Endometrium (tissue), 2 donors: ENCODE measurements at regions not wholly inside any gene's neighbourhood (a gene's known extent, or its start where the extent isn't known, plus 50 kb on each side); places are given as distances from the start of the nearest gene placed in this dataset.
"Not testable (repeated sequence)": the region's sequence is repeated elsewhere in the genome, so short reads cannot be mapped to it uniquely, and the experiment has no call there.

Experiments used
- FAIRE-seq: peaks from 2 replicates; lab custom pipeline; 2012; peaks lifted over from hg19 to GRCh38; lab: Jason Lieb, UNC
- donor health status: control.
- donor health status: control.

DNA sequence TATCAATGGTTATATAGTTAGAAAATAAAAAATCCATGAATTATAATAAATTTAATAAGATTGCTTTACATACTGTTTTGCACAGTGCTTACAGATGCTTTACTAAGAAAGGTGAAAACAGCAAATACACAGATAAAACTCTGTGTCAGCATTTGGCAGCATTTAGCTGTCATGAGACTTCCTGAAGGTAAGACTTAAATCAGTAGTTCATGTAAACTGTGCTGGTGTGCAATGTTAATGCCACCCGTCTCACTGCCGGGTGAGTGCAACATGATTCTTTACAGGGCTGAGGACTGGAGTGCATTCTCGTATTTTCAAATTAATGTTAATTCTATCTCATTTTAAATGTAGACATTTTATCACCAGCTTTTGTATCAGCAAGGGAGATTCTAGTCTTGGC, 326.2 kb upstream of the POT1 start:
- no peak for FAIRE-seq

DNA sequence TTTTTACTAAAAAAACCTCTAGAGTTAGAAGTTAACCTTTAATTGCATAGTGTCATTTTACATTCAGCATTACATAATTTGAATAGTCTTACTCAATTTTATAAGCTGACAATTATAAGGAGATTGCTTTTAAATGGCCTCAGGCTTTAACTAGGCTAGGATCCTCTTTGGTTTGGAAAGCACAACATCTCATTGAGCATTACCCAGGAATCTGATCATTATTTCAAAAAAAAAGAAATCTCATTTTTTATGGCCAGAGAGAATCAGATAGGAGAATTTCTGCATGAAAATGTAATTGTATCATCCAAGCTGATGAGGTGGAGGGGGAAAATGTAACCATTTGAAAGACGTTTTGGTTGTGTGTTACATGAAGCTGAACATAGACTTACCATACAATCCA, 324.9 kb upstream of the POT1 start:
- FAIRE-seq = no peak

DNA sequence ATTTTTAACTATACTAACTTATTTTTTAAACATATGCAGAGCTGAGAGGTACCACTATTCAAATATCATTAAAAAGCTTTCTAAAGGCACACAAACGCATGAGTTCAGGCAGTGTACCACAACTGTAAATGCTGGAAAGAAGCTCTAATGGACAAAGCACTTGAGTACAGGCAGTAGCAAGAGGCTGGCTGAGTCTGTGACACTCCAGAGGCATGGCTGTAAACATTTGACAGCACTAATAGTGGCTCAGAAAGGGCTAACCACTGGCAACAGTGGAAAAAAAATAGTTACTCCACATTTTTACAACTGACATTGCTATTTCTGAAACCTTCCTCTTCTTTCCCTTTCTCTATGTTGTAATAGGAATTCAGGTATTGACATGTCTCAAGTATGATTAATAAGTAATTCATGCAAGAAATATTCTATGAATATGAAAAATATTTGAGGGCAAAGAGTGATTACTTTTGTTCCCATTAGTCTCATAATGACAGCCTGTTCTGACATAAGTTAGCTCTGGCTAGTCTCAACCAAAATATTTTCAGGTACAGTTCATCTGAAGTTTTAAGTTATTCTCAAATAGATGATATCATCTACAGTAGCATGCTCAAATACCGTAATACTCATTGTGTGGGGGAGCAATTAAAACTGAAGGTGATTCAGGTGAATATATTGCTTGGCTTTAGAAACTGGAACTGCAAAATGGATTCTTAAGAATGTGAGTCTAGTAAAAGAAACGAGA, 324.0 kb upstream of the POT1 start:
- FAIRE-seq = no peak

DNA sequence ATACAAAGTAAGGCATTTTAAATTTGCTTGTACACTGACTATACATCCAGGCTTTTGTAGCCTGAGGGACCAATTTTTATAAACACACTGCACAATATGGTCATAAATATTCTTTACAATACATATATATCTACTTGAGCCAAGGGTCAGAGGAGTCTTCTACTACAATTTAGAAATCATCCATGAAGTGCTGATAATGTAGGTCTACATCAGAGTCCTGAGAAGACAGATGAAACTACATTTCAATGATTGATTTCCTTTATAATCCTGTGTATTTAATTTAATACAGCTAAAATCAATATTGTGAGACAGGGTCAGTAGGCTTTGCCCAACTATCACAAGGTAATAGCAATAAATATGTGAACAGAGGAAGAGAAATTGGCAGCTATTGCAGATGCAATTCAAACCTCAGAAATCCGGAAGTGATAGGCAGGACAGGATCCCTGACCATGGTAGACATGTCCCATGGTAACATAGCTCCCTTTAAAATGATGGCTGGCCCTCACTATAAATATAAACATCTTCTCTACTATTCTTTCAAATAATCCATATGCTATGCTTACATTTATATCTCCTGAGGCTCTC, 318.0 kb upstream of the POT1 start:
- no peak for FAIRE-seq

DNA sequence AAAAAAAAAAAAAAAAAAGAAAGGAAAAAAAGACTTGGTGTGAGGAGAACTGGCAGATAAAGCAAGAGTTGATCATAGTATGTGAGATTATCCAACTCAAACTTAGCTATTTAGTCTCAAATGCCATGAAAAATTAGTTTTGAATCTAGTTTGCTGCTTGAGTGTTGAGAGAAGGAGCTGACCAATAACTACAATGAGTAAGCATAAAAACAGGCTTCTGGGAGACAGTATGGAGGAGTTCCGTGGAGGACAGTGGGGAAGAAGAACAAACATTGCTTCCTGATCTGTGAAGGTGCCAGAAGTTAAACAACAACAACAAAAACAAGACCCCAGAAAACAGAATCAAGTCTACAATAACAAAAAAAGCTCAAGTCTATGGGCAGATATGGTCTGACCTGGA, 317.1 kb upstream of the POT1 start:
- no peak for FAIRE-seq

DNA sequence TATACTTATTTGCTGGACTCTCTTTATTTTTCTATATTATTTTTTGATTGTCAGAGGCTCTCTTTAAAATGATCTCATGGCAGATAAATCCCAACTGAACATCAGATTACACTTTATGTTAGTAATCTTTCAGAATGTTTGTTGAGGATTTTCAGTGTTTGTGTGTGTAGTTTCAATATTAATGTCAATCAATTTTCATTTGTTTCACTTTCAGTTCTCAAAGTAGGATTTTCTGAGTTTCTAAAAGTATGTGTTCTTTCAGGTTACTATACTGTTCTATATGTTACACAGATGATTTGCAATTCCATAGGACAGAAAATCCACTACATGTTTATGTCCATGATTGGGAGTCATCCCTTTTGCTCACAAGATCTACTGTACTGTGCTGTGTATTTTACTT, 311.9 kb upstream of the POT1 start:
- FAIRE-seq = no peak

DNA sequence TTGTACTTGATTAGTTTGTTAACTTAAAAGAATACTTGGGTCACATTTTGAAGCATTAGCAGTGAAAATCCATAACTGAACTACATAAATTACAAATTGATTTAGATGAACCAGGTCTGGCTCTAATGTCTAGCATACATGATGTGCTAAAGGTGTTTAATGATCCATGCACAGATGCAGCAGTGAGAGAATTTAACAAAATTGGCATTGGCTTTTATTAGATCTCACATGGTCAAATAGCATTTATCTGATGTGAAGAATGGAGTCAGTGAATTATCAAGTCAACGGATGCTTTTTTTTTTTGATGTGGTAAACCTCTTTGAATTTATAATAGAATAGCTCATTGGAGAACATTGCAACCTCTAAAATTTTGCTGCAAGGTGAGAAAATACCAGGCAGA, 293.0 kb upstream of the POT1 start:
- no peak for FAIRE-seq

DNA sequence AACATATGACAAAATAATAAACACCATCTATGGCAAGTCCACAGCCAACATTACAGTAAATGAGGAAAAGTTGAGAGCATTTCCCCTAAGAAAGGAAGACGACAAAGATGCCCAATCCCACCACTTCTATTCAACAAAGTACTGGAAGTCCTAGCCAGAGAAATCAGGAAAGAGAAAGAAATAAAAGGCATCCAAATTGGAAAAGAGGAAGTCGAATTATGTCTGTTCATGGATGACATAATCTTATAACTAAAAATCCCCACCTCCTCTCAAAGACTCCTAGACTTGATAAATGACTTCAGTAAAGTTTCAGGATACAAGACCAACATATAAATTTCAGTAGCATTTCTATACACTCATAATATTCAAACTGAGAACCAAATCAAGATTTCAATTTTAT, 288.5 kb upstream of the POT1 start:
- no peak for FAIRE-seq

DNA sequence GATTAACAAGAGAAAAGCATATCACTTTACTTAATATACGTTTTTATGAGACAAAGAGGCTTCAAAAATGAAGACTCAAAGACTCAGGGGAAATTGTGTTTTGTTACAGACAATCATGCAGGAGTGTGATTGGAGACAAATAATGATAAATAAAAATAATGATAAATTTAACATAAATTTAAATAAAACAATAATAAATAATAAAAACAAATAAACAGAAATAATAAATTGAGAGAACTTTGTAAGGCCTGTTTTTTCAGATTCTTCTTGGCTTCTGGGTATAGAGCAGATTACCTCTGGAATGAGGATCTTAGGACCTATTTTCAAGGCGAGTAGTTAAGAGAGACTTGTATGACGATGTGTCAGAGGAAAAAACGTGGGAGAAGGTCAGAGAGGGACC, 271.4 kb upstream of the POT1 start:
- no peak for FAIRE-seq

DNA sequence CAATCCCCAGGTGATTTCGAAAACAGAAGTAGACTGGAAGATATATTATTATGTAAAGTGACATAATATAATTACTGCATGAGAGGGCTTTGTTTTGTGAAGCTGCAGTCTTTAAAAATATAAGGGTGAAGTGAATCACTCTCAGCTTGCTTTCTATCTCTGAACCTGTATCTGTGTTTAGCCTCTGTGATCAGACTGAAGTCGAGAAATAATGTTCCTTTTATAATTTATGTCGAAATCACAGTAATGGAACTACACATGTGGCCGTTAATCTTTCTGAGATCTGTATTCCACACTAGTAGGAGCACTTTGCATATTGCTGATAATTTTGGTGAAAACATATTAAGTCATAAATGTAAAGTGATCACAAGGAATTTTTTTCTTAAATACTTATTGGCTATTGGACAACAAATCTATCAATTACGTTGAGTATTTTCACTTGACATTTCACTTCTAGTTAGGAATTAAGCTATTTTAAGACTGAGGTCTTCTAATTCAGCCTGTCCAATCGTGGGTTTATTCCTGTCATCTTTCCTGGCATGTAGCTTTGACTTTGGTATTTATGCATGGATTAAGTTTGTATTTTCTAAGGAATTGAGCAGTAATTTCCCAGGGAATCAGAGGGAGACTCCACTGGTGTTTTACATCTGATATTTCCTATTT, 268.2 kb upstream of the POT1 start:
- FAIRE-seq = no peak

DNA sequence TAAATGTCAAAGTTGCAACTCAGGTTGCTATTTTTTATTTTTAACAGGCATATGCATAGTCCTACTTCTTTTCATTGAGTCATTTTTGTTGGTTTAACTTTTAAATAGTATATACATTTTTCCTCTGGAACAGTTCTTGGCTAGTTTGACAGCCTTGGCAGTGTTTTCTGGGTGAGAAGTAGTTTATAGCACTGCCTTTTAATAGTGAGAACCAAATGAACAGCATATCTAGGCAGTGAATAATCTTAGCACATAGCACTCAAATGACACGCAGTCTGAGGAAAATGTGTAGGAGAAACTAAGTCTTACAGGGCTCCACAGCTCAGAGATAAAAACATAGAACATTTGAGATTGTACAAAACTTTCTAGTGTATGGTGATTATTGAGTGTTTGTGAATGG, 265.5 kb upstream of the POT1 start:
- no peak for FAIRE-seq

DNA sequence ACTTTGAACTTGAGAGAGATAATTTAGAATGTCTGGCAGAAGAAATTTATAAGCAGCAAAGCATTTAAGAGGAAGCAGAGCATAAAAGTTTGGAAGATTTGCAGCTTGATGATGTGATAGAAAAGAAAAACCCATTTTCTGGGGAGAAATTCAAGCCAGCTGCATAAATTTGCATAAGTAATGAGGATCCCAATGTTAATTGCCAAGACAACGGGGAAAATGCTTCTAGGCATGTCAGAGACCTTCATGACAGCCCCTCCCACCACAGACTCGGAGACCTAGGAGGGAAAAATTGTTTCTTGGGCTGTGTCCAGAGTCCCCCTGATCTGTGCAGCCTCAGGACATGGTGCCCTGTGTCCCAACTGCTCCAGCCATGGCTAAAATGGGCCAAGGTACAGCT, 263.6 kb upstream of the POT1 start:
- no peak for FAIRE-seq

DNA sequence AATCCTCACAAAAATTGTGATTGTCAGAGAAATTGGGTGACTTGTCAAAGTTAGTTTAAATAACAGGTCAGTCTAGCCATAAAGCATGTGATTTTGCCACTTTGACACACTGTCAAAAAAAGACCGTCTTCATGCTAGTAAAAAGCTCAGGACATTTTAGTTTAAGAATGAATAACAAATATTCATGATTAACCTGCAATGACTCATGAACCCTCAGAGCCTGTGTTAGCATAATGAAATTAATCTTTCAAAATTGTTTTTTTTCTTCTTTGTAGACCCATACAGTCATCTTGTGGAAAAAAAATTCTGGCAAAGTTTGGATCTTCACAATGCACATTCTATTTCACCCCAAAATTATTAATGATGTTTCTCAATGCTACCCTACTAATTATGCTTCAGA, 255.2 kb upstream of the POT1 start:
- no peak for FAIRE-seq

DNA sequence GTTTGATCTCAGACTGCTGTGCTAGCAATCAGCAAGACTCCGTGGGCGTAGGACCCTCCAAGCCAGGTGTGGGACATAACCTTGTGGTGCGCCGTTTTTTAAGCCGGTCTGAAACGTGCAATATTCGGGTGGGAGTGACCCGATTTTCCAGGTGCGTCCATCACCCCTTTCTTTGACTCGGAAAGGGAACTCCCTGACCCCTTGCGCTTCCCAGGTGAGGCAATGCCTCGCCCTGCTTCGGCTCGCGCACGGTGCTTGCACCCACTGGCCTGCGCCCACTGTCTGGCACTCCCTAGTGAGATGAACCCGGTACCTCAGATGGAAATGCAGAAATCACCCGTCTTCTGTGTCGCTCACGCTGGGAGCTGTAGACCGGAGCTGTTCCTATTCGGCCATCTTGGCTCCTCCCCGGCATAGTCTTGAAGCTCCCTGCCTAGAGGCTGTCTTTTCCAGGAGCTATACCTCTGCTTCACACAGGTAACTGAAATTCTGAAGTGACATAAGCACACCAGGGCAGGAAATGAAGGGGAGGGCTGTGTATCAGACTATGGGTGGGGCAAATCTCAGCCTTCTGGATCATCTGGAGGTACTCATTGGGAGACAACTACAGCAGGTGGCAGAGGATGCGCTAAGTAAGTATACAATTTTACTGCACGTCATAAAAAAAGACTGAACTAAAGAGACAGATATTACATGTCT, 252.1 kb upstream of the POT1 start:
- not testable (repeated sequence) for FAIRE-seq

DNA sequence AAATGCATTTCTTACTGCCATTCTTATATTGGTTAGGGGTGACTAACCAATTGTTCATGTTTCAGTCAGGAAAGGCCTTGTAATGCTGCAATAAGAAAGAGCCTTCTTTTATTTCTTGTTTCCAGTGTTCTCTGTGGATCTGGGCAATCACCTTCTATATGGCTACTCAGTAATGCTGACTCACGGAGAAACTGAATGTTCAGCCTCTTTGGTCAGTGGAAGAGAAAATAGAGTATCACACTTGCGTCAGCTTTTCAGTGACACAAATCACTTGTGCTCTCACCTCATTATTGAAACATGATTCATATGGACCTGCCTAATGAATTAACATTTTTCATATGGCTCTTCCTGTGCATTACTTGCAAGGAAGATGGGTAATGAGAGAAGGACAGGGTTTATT, 243.9 kb upstream of the POT1 start:
- no peak for FAIRE-seq

DNA sequence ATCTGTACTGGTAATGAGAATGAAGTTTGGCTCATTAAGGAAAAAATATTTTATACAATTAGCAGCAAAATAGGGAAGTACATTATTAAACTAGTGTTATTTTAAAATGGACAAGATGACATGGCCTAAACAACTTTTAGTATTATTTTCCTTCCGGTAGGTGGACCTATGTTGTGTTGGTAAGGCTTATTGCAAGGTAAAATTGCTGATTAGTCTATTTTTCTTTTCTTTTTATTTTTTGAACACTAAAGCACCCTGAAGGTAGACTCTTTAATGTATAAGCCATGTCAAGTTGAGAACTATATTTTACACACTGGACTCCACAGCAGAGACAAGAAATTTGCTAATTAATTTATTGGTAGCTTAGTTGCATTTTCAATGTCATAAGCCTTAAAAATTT, 239.5 kb upstream of the POT1 start:
- FAIRE-seq = no peak

DNA sequence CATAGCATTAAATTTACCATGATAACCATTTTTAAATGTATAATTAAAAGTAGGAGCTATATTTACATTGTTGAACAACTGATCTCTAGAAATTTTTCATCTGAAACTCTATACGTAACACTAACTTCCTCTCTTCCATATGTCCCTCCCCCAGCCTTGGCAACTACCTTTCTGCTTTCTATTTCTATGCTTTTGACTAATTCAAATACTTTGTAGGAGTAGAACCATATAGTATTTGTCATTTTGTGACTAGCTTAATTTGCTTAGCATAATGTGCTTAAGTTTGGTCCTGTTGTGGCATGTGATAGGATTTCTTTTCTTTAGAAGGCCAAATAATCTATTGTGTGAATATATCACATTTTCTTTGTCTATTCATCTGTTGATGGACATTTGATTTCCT, 225.3 kb upstream of the POT1 start:
- FAIRE-seq = no peak

DNA sequence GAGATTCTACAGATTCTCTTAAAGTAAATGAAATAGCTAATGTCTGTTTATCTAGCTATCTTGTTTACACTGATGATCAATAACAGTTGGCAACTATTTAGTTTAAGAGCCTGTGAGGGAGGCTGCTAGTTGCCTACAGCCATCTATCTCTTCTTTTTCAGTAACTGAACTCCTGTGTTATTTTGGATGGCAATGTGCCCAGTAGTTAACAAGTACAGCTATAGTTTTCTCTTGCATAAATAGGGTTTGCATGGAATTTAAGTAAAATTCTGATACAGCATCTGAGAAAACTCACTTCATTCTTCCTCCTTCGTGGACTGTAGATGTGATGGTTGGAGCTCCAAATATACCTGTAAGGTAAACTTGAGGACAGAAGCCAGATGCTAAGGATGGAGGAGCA, 219.5 kb upstream of the POT1 start:
- FAIRE-seq = no peak

DNA sequence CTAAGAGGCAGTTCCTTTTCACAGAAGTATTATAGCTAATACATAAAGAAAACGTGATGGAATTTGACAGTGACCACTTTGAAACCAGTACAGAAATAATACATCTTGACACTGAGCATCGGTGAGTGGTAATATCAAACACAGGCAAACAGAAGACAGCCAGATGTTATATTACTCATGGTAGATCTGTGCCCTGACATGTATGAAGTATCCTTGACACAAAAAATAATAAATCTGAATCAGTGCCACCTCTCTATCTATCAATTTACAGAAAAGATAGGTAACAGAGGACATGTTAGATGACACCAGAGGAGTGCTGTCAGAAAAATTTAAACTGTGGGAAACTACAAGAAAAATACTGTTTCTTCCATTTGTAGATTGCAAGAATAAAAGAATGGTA, 217.4 kb upstream of the POT1 start:
- no peak for FAIRE-seq

DNA sequence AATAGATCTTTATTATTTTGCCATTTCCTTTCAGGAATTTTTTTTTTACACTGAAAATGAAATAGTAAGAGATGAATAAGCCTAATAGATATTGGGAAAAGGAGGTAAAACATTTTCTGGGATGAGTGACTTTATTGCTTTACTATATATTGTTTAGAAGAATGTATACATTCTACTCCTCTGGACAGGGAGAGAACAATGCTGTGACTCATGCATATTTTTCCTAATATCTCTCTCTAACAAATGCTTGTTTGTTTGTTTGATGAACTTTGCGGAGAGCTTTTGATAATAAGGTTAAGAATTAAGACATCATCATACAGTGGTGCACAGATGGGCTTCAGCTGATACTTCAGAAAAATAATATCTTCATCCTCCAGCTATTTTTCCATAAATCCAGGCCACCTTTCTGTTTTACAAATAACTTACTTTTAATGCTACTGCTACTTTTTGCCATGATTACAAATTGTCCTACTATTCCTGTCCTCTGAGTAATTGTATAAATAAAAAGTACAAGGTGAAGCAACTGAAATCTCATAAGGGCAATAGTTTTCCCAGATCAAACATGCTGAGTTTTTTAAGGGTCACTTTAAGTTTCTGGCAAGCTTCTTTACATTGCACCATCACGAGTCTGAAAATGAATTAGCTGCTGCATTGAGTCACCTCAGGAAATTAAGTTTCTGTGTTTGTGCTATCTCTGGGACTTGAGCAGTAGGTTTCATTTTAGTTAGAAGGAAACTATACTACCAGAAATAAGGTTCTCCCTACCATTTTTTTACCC, 207.3 kb upstream of the POT1 start:
- no peak for FAIRE-seq

DNA sequence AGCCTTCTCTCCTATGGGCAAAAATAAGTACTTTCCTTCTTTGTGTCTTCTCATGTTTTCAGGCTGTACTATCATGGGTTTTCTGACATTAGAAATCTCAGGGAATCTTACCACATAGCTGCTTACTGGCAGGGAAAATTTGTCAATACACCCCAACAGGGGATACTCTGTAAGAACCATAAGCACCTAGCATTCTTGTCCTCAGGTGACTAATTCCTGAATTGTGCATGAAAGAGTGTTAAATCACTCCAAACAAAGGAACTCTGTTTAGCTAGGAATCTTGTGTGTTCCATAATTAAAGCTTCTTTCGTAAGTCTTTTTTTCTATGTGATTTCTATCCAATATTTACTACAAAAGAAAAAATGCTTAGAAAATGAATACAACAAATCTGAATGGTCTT, 206.7 kb upstream of the POT1 start:
- FAIRE-seq = no peak

DNA sequence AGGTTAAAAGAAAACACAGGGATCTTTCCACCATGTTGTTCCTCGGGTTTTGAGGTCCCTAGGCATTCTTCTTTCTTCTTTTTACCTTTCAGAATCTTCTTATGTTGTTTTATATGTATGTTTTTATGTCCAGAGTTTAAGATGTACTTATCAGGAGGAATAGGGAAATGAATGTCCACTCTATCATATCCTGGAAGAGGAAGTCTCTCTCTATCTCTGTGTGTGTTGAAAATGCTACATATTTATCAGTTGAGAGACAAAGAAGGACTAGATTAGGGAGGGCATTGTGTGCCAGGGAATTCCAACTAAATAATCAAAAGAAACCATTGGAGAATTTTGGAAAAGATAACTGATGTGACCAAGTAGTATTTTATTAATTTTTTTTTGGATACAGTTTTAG, 200.5 kb upstream of the POT1 start:
- no peak for FAIRE-seq

DNA sequence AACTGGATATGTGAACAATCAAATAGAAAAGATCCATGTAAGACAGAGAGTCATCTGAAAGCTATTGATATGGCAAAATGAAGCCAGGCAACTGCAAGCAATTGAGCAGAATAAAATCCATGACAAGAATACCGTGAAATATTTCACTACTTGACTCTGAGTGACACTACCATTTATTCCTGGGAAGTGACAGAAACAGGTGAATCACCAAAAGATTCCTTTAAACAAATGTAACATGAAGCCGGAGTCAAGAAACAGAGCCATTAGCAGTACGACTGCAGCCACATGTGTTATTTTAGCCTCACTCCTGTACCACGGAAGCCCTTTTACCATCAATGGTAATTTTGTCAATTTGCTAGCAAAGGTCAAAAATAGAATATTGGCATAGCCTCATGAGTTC, 197.7 kb upstream of the POT1 start:
- no peak for FAIRE-seq
